ENCODE measurements at regions not wholly inside any gene's neighbourhood (a gene's known extent, or its start where the extent isn't known, plus 50 kb on each side); places are given as distances from the start of the nearest gene placed in this dataset.

DNA sequence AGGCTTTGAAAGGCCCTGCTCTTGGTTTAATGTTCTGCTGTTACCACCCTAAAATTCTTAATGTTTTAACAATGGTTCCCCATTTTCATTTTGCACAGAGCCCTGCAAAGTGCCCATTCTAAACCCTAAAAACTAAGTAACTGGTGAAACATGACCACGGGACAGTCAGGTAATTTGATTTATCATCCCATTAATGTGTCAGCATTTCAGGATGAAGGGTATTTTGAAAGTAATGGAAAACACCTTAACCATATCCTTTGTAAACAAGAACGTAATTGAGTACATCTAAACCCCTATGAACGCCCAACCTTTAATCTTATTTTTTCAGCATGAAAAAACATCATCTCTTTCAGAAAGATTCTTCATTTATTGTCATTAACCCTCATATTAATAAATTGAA lies 164.9 kb upstream of the IL12A start:
- no peak for DNase-seq
- Mint-ChIP-seq H3K36me3 (ENCODE audit: insufficient read depth, unreplicated experiment) (no peaks in the 10 kb centered on the region), H3K4me1 (ENCODE audit: low read depth, unreplicated experiment) (peaks cover 13% of the 10 kb centered on the region), H3K27ac (ENCODE audit: unreplicated experiment) (peak overlapping the region; percentile 49), H3K27me3 (ENCODE audit: insufficient read depth, unreplicated experiment) (no peaks in the 10 kb centered on the region), H3K9me3 (ENCODE audit: unreplicated experiment) (no peaks in the 10 kb centered on the region), H3K4me3 (ENCODE audit: unreplicated experiment) (no peak overlapping the region)
- no TSS peak for BruUV-seq (replicated peaks)
- TF ChIP-seq, protein P1, sequence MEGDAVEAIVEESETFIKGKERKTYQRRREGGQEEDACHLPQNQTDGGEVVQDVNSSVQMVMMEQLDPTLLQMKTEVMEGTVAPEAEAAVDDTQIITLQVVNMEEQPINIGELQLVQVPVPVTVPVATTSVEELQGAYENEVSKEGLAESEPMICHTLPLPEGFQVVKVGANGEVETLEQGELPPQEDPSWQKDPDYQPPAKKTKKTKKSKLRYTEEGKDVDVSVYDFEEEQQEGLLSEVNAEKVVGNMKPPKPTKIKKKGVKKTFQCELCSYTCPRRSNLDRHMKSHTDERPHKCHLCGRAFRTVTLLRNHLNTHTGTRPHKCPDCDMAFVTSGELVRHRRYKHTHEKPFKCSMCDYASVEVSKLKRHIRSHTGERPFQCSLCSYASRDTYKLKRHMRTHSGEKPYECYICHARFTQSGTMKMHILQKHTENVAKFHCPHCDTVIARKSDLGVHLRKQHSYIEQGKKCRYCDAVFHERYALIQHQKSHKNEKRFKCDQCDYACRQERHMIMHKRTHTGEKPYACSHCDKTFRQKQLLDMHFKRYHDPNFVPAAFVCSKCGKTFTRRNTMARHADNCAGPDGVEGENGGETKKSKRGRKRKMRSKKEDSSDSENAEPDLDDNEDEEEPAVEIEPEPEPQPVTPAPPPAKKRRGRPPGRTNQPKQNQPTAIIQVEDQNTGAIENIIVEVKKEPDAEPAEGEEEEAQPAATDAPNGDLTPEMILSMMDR (IDR thresholded peaks at IDR 0.05; ENCODE audit: insufficient read depth in 1 of 2, low read depth in 1 of 2, low read length in 1 of 2, severe bottlenecking in 1 of 2, unreplicated experiment in 1 of 2), result no peak
- no peaks in the 10 kb centered on the region for H3K9me3 ChIP-seq
- peaks cover 26% of the 10 kb centered on the region for H3K4me1 ChIP-seq
- H3K4me3 ChIP-seq (ENCODE audit: low read depth, low read length), result no peak overlapping the region
- no peaks in the 10 kb centered on the region; the same call in 1 of the 2 replicates for H3K36me3 ChIP-seq (ENCODE audit: control insufficient read depth, insufficient read depth, low read length)
- no peaks in the 10 kb centered on the region for H3K27me3 ChIP-seq (replicated peaks; ENCODE audit: control insufficient read depth, insufficient read depth, low read length)
- CTCF ChIA-PET, result no interaction called here
- POLR2A ChIA-PET, result no interaction called here
- intact Hi-C loops (cut with micrococcal nuclease; ENCODE audit: unreplicated experiment), result no loop called here

DNA sequence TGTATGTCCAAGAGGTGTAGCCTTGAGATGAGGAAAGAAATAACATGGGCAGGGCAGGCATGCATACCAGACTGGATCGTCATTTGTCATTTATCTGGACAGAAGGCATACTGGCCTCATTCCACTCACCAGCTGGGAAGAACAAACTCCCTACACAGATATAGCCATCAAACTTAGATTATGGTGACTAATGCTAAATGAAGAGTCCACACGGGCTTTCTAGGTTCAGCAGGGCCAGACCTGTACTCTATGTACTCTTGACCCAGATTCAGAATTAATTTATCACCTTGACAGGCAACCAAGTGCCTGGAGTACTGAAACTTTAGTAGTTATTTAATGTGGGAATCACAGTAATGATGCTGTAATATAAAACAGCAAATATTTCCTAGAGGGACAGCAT lies 164.3 kb upstream of the IL12A start:
- H3K9me3 ChIP-seq, result no peaks in the 10 kb centered on the region
- Mint-ChIP-seq H3K9me3 (ENCODE audit: unreplicated experiment) (no peaks in the 10 kb centered on the region), H3K4me1 (ENCODE audit: low read depth, unreplicated experiment) (peaks cover 13% of the 10 kb centered on the region), H3K27me3 (ENCODE audit: insufficient read depth, unreplicated experiment) (no peaks in the 10 kb centered on the region), H3K27ac (ENCODE audit: unreplicated experiment) (peak overlapping the region; percentile 49), H3K4me3 (ENCODE audit: unreplicated experiment) (no peak overlapping the region), H3K36me3 (ENCODE audit: insufficient read depth, unreplicated experiment) (no peaks in the 10 kb centered on the region)
- H3K4me1 ChIP-seq, result peaks cover 22% of the 10 kb centered on the region
- H3K27me3 ChIP-seq (replicated peaks; ENCODE audit: control insufficient read depth, insufficient read depth, low read length), result no peaks in the 10 kb centered on the region
- no peaks in the 10 kb centered on the region; the same call in 1 of the 2 replicates for H3K36me3 ChIP-seq (ENCODE audit: control insufficient read depth, insufficient read depth, low read length)
- BruUV-seq (replicated peaks), result no TSS peak
- H3K4me3 ChIP-seq (ENCODE audit: low read depth, low read length), result no peak overlapping the region
- intact Hi-C loops (cut with micrococcal nuclease; ENCODE audit: unreplicated experiment), result no loop called here
- peak; percentile 54 to 69 for DNase-seq
- ChIA-PET CTCF (no interaction called here), POLR2A (no interaction called here)
- TF ChIP-seq, protein P1 (IDR thresholded peaks at IDR 0.05; ENCODE audit: insufficient read depth in 1 of 2, low read depth in 1 of 2, low read length in 1 of 2, severe bottlenecking in 1 of 2, unreplicated experiment in 1 of 2), result no peak

DNA sequence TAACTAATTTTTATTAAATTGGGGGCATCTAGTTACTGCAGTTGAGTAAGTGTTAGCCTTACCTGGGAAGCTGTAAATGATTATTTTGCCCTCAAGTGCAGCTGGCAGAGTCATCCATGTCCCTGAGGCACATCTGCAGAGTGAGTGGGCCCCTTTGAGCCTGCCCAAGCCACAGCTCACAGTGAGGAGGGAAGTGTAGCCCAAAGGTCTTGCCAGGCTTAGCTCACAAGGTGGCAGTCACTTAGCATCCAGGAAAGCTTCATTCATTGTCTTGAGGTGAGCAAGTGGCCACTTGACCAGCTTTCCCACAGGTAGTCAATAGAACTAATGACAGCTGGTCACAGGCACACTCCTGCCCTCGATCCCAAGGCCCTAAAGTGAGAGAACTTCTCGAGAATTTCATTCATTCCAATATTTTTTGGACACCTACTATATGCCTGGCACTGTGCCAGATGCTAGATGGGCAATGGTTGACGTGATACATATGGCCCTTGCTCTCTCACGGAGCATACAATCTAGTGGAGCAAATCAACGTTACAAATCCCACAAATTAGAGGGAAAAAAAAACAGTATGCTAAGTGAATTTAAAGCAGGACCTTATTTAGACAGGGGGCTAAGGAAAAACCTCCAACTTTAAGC lies 163.3 kb upstream of the IL12A start:
- H3K36me3 ChIP-seq (ENCODE audit: control insufficient read depth, insufficient read depth, low read length), result no peaks in the 10 kb centered on the region; the same call in 1 of the 2 replicates
- Mint-ChIP-seq H3K27ac (ENCODE audit: unreplicated experiment) (peak overlapping the region; percentile 19), H3K9me3 (ENCODE audit: unreplicated experiment) (no peaks in the 10 kb centered on the region), H3K36me3 (ENCODE audit: insufficient read depth, unreplicated experiment) (no peaks in the 10 kb centered on the region), H3K4me3 (ENCODE audit: unreplicated experiment) (no peak overlapping the region), H3K4me1 (ENCODE audit: low read depth, unreplicated experiment) (peaks cover 13% of the 10 kb centered on the region), H3K27me3 (ENCODE audit: insufficient read depth, unreplicated experiment) (no peaks in the 10 kb centered on the region)
- POLR2A ChIA-PET, result no interaction called here
- intact Hi-C loops (cut with micrococcal nuclease; ENCODE audit: unreplicated experiment), result loop anchor here (5.0 kb wide), 1 partner anchor 57 kb away; no protein-coding TSS in a partner anchor
- no peak for DNase-seq
- no peaks in the 10 kb centered on the region for H3K9me3 ChIP-seq
- CTCF ChIA-PET, result interaction anchor here (0.7 kb wide), 1 partner anchor 43 kb away, joined by 3 read pairs; no protein-coding TSS in a partner anchor
- no peaks in the 10 kb centered on the region for H3K27me3 ChIP-seq (replicated peaks; ENCODE audit: control insufficient read depth, insufficient read depth, low read length)
- BruUV-seq (replicated peaks), result no TSS peak
- H3K4me1 ChIP-seq, result peaks cover 15% of the 10 kb centered on the region
- TF ChIP-seq, protein P1 (IDR thresholded peaks at IDR 0.05; ENCODE audit: insufficient read depth in 1 of 2, low read depth in 1 of 2, low read length in 1 of 2, severe bottlenecking in 1 of 2, unreplicated experiment in 1 of 2), result no peak
- no peak overlapping the region for H3K4me3 ChIP-seq (ENCODE audit: low read depth, low read length)
